ENCODE measurements at regions not wholly inside any gene's neighbourhood (a gene's known extent, or its start where the extent isn't known, plus 50 kb on each side); places are given as distances from the start of the nearest gene placed in this dataset.
A peak's percentile ranks its signal among the peaks of the same experiment; 100 is the strongest.

DNA sequence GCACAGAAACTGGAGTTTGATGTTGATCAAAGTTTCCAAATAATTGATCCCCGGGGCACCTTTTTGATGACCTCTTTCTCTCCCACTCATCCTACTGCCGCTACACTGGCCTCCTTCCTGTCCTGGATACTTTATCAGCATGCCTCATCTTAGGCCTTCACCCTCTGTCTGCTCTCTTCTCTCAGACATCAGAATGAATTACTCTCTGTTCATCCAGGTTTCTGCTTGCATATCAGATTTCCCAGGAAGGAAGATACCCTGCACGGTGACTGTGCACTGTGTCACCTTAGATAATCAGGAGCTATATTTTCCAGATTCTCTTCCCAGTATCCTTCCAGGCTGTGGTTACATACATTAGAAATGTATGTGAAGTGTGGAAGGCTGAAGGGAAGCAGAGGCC is 397.0 kb downstream of the DIRAS2 start:
- Histone ChIP-seq H3K4me2 (ENCODE audit: low read depth, low read length, poor library complexity, severe bottlenecking) (no peak overlapping the region), H2AFZ (ENCODE audit: low read length) (no peak overlapping the region), H3K79me2 (ENCODE audit: low read length) (no peaks in the 10 kb centered on the region), H3K9me2 (replicated peaks; ENCODE audit: insufficient read depth, low read length) (no peaks in the 10 kb centered on the region), H4K20me1 (ENCODE audit: insufficient read depth, low read depth, low read length) (no peaks in the 10 kb centered on the region), H3K36me3 (ENCODE audit: insufficient read depth, low read length) (no peaks in the 10 kb centered on the region), H3K4me1 (ENCODE audit: low read length) (no peaks in the 10 kb centered on the region), H3K9ac (ENCODE audit: low read length) (no peak overlapping the region), H3K4me3 (ENCODE audit: low read length) (no peak overlapping the region), H3K27me3 (ENCODE audit: low read length) (no peaks in the 10 kb centered on the region), H3K27ac (ENCODE audit: low read length) (no peak overlapping the region), H3K9me3 (ENCODE audit: low read length) (no peaks in the 10 kb centered on the region)
- DNase-seq, result no peak

- Histone ChIP-seq H3K4me2 (ENCODE audit: low read depth, low read length, poor library complexity, severe bottlenecking) (no peak overlapping the region), H3K9ac (ENCODE audit: low read length) (no peak overlapping the region), H3K4me1 (ENCODE audit: low read length) (no peaks in the 10 kb centered on the region), H3K4me3 (ENCODE audit: low read length) (no peak overlapping the region), H3K36me3 (ENCODE audit: insufficient read depth, low read length) (no peaks in the 10 kb centered on the region), H4K20me1 (ENCODE audit: insufficient read depth, low read depth, low read length) (no peaks in the 10 kb centered on the region), H3K79me2 (ENCODE audit: low read length) (no peaks in the 10 kb centered on the region), H2AFZ (ENCODE audit: low read length) (no peak overlapping the region), H3K27ac (ENCODE audit: low read length) (no peak overlapping the region), H3K9me3 (ENCODE audit: low read length) (no peaks in the 10 kb centered on the region), H3K27me3 (ENCODE audit: low read length) (0 out of 2 replicates have a peak, but pooled peaks cover 3% of the 10 kb centered on the region), H3K9me2 (replicated peaks; ENCODE audit: insufficient read depth, low read length) (no peaks in the 10 kb centered on the region)
- no peak for DNase-seq
Measured at GRCh38 chr9:90249094-90249493, 393.5 kb downstream of the DIRAS2 start.

- H3K4me3 ChIP-seq (ENCODE audit: low read length), result no peak overlapping the region
- H4K20me1 ChIP-seq (ENCODE audit: insufficient read depth, low read depth, low read length), result no peaks in the 10 kb centered on the region
- H3K9ac ChIP-seq (ENCODE audit: low read length), result no peak overlapping the region
- H3K4me2 ChIP-seq (ENCODE audit: low read depth, low read length, poor library complexity, severe bottlenecking), result no peak overlapping the region
- H3K4me1 ChIP-seq (ENCODE audit: low read length), result no peaks in the 10 kb centered on the region
- H3K27me3 ChIP-seq (ENCODE audit: low read length), result 0 out of 2 replicates have a peak, but pooled peaks cover 3% of the 10 kb centered on the region
- no peak overlapping the region for H3K27ac ChIP-seq (ENCODE audit: low read length)
- H3K9me2 ChIP-seq (replicated peaks; ENCODE audit: insufficient read depth, low read length), result no peaks in the 10 kb centered on the region
- H2AFZ ChIP-seq (ENCODE audit: low read length), result no peak overlapping the region
- H3K9me3 ChIP-seq (ENCODE audit: low read length), result no peaks in the 10 kb centered on the region
- no peaks in the 10 kb centered on the region for H3K79me2 ChIP-seq (ENCODE audit: low read length)
- no peak for DNase-seq
- no peaks in the 10 kb centered on the region for H3K36me3 ChIP-seq (ENCODE audit: insufficient read depth, low read length)
Measured at GRCh38 chr9:90251316-90251715, 391.3 kb downstream of the DIRAS2 start.

DNA sequence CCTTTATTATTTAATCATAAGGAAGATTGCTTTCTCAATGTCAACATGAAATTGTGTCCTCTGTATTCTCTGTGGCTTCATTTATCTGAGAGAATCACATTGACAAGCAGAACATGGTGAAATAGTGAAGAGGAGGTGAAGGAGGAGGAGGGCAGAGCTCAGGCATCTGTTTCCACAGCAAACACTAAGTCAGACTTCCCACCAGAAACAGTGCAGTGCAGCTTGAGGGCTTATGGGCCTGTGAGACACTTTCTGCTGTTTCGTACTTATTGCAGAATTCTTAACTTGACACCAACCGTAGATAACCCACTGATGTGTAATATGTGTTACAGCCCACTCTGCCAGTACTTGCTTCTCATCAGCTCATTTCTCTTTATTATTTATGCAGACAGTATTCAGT is 386.3 kb downstream of the DIRAS2 start:
- Histone ChIP-seq H3K9ac (ENCODE audit: low read length) (no peak overlapping the region), H3K4me3 (ENCODE audit: low read length) (no peak overlapping the region), H4K20me1 (ENCODE audit: insufficient read depth, low read depth, low read length) (no peaks in the 10 kb centered on the region), H3K27me3 (ENCODE audit: low read length) (peaks cover 4% of the 10 kb centered on the region; the same call in 1 of the 2 replicates), H3K9me2 (replicated peaks; ENCODE audit: insufficient read depth, low read length) (no peaks in the 10 kb centered on the region), H3K27ac (ENCODE audit: low read length) (no peak overlapping the region), H3K9me3 (ENCODE audit: low read length) (peaks cover 4% of the 10 kb centered on the region), H3K4me2 (ENCODE audit: low read depth, low read length, poor library complexity, severe bottlenecking) (no peak overlapping the region), H3K36me3 (ENCODE audit: insufficient read depth, low read length) (no peaks in the 10 kb centered on the region), H2AFZ (ENCODE audit: low read length) (no peak overlapping the region), H3K79me2 (ENCODE audit: low read length) (no peaks in the 10 kb centered on the region), H3K4me1 (ENCODE audit: low read length) (no peaks in the 10 kb centered on the region)
- DNase-seq, result no peak

- Histone ChIP-seq H3K4me1 (ENCODE audit: low read length) (no peaks in the 10 kb centered on the region), H2AFZ (ENCODE audit: low read length) (no peak overlapping the region), H3K9me3 (ENCODE audit: low read length) (peaks cover 8% of the 10 kb centered on the region), H3K36me3 (ENCODE audit: insufficient read depth, low read length) (no peaks in the 10 kb centered on the region), H3K9ac (ENCODE audit: low read length) (no peak overlapping the region), H3K4me3 (ENCODE audit: low read length) (no peak overlapping the region), H3K27me3 (ENCODE audit: low read length) (peaks cover 2% of the 10 kb centered on the region; the same call in 1 of the 2 replicates), H3K9me2 (replicated peaks; ENCODE audit: insufficient read depth, low read length) (no peaks in the 10 kb centered on the region), H3K27ac (ENCODE audit: low read length) (no peak overlapping the region), H3K4me2 (ENCODE audit: low read depth, low read length, poor library complexity, severe bottlenecking) (no peak overlapping the region), H3K79me2 (ENCODE audit: low read length) (no peaks in the 10 kb centered on the region), H4K20me1 (ENCODE audit: insufficient read depth, low read depth, low read length) (no peaks in the 10 kb centered on the region)
- DNase-seq, result peak; percentile 11
Measured at GRCh38 chr9:90259311-90260246, 383.0 kb downstream of the DIRAS2 start.

GRCh38 chr9:90261698-90262097 is 380.9 kb downstream of the DIRAS2 start:
- Histone ChIP-seq H3K79me2 (ENCODE audit: low read length) (no peaks in the 10 kb centered on the region), H3K9me2 (replicated peaks; ENCODE audit: insufficient read depth, low read length) (no peaks in the 10 kb centered on the region), H2AFZ (ENCODE audit: low read length) (no peak overlapping the region), H3K4me3 (ENCODE audit: low read length) (no peak overlapping the region), H3K9ac (ENCODE audit: low read length) (no peak overlapping the region), H3K4me1 (ENCODE audit: low read length) (no peaks in the 10 kb centered on the region), H4K20me1 (ENCODE audit: insufficient read depth, low read depth, low read length) (no peaks in the 10 kb centered on the region), H3K4me2 (ENCODE audit: low read depth, low read length, poor library complexity, severe bottlenecking) (no peak overlapping the region), H3K27ac (ENCODE audit: low read length) (no peak overlapping the region), H3K27me3 (ENCODE audit: low read length) (peaks cover 2% of the 10 kb centered on the region; the same call in 1 of the 2 replicates), H3K9me3 (ENCODE audit: low read length) (peaks cover 8% of the 10 kb centered on the region), H3K36me3 (ENCODE audit: insufficient read depth, low read length) (no peaks in the 10 kb centered on the region)
- no peak for DNase-seq

DNA sequence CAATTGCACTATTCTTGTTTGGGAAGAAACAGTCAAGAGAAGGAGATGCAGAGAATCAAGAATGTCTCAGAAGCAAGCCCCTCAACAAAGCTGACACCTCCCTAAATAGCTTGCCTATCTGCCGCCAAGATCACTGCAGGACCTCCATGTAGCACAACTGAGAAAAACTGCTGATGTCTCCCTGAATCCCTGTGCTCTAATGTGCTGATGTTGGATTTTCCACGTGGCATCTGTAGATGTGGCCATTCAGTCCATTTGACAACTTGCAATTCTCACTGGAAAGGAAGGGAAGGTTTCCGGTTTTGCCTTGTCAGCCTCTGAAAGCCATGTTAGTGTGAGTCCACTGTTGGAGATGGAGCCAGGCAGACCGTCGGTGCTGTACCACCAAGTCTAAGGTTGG is 374.0 kb downstream of the DIRAS2 start:
- Histone ChIP-seq H3K27me3 (ENCODE audit: low read length) (no peaks in the 10 kb centered on the region), H4K20me1 (ENCODE audit: insufficient read depth, low read depth, low read length) (no peaks in the 10 kb centered on the region), H3K4me1 (ENCODE audit: low read length) (no peaks in the 10 kb centered on the region), H3K79me2 (ENCODE audit: low read length) (no peaks in the 10 kb centered on the region), H3K9me2 (replicated peaks; ENCODE audit: insufficient read depth, low read length) (no peaks in the 10 kb centered on the region), H3K36me3 (ENCODE audit: insufficient read depth, low read length) (no peaks in the 10 kb centered on the region), H3K4me2 (ENCODE audit: low read depth, low read length, poor library complexity, severe bottlenecking) (no peak overlapping the region), H3K4me3 (ENCODE audit: low read length) (no peak overlapping the region), H3K9ac (ENCODE audit: low read length) (no peak overlapping the region), H3K27ac (ENCODE audit: low read length) (no peak overlapping the region), H2AFZ (ENCODE audit: low read length) (no peak overlapping the region), H3K9me3 (ENCODE audit: low read length) (no peaks in the 10 kb centered on the region)
- no peak for DNase-seq

- no peak overlapping the region for H2AFZ ChIP-seq (ENCODE audit: low read length)
- H3K4me2 ChIP-seq (ENCODE audit: low read depth, low read length, poor library complexity, severe bottlenecking), result no peak overlapping the region
- H3K9me3 ChIP-seq (ENCODE audit: low read length), result no peaks in the 10 kb centered on the region
- H3K4me3 ChIP-seq (ENCODE audit: low read length), result no peak overlapping the region
- DNase-seq, result no peak
- H4K20me1 ChIP-seq (ENCODE audit: insufficient read depth, low read depth, low read length), result no peaks in the 10 kb centered on the region
- no peaks in the 10 kb centered on the region for H3K27me3 ChIP-seq (ENCODE audit: low read length)
- H3K4me1 ChIP-seq (ENCODE audit: low read length), result no peaks in the 10 kb centered on the region
- H3K9ac ChIP-seq (ENCODE audit: low read length), result no peak overlapping the region
- H3K9me2 ChIP-seq (replicated peaks; ENCODE audit: insufficient read depth, low read length), result no peaks in the 10 kb centered on the region
- H3K79me2 ChIP-seq (ENCODE audit: low read length), result no peaks in the 10 kb centered on the region
- no peak overlapping the region for H3K27ac ChIP-seq (ENCODE audit: low read length)
- no peaks in the 10 kb centered on the region for H3K36me3 ChIP-seq (ENCODE audit: insufficient read depth, low read length)
Measured at GRCh38 chr9:90271707-90272106, 370.9 kb downstream of the DIRAS2 start.

Measured in Karpas-422 (cell line).